ENCODE measurements at regions not wholly inside any gene's neighbourhood (a gene's known extent, or its start where the extent isn't known, plus 50 kb on each side); places are given as distances from the start of the nearest gene placed in this dataset.
A peak's percentile ranks its signal among the peaks of the same experiment; 100 is the strongest.

DNA sequence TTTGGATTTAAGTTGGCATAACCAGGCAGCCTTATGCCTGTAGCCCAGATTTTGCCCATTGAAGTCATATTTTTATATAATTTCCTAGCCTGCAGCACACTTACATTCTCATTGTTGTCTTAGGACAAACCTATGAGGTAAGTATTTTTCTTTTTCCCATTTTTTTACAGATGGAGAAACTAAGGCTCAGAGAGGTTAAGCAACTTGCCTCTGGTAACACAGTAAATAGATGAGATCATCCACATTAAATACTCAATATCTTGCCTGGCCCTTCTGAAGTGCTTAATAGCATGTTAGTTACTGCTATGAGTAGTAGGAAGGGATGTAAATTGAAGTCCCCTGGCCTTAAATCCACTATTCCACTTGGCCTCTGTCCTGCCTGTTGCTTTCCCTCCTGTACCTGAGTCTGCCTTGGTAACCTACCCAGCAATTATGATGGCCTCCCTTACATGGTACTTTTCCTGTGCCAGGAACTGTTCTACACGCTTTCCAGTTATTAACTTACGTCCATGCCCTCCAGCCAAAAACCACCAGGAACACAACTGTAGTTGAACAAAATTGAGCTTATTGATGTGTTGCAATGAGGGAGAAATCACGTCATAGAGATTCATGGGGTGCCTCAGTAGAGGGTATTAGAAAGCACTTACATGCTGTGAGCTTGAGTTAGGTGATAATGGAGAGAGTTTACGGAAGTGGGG is 111.6 kb upstream of the FGGY start:
- DNase-seq (no peak), ATAC-seq (no peak)
- H3K27me3 ChIP-seq (ENCODE audit: control insufficient read depth, insufficient read depth) = no peaks in the 10 kb centered on the region
- no peak overlapping the region for H3K27ac ChIP-seq (ENCODE audit: low read length)
- no peaks in the 10 kb centered on the region for H3K4me1 ChIP-seq (ENCODE audit: control insufficient read depth, insufficient read depth, low read length)
- no peak overlapping the region for H3K4me3 ChIP-seq (ENCODE audit: low read length)
- 93% methylated on average over 4 of the region's 4 CpGs for WGBS
- intact Hi-C loops (cut with DNase I) = no loop called here
- no peaks in the 10 kb centered on the region for H3K9me3 ChIP-seq (ENCODE audit: control insufficient read depth, low read length)

DNA sequence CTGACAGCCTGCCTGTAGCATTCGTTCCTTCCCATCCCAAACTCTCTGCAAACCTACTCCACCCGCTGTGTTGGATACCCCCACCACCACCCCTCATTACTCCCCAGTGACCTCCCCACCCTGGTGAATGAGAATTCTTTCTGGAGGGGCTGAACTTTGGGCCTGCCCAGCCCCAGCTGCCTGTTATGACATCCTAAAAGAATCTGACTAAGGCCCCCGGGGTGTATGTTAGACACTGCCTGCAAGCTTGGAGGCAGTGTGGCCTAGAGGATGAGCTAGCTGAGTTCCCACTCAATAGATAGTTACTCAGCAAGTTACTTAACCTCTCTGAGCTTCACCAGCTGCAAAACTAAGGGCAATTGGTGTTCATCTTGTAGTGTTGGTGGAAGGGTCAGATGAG is 110.2 kb upstream of the FGGY start:
- intact Hi-C loops (cut with DNase I) = no loop called here
- 60% methylated on average over 3 of the region's 3 CpGs for WGBS
- no peaks in the 10 kb centered on the region for H3K4me1 ChIP-seq (ENCODE audit: control insufficient read depth, insufficient read depth, low read length)
- H3K27ac ChIP-seq (ENCODE audit: low read length) = no peak overlapping the region
- DNase-seq (peak in 1 of 3 donors; percentile 61), ATAC-seq (peak; percentile 32 to 45)
- H3K9me3 ChIP-seq (ENCODE audit: control insufficient read depth, low read length) = no peaks in the 10 kb centered on the region
- H3K27me3 ChIP-seq (ENCODE audit: control insufficient read depth, insufficient read depth) = no peaks in the 10 kb centered on the region
- no peak overlapping the region for H3K4me3 ChIP-seq (ENCODE audit: low read length)

DNA sequence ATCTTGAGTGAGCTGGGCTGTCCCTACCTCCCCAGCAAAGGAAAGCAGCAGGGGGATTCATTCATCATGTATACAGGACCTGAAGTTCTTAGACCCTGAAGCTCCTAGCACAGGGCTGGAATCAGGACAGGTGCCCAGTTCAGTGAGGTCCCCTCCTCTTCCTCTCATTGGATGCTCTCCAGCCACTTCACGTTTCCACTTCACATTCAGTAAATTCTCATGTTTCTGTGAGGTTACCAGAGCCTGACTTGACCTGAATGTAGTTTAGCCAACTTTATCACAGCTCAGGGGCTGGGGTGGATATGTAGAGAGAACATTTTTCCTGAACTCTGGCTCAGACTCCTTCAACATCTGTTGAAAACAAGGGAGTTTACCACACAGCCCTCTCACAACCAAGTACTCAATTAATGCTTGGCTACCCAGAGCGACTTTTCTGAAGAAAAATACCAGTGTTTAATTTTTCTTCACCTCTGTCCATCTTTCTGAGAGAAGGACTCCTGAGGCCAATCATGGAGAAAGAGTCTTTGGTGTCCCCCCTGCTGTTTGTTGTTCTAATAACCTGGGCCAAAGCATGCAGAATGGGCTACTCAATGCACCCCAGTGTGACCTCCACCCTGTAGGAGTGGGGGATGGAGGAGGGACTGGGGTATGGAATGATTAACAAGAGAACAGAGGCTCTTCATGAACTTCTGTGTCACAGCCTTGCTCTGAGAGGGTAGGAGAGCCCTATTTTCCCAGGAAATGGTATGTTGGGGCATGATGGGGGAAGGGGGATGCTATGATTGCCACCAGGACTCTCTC is 108.3 kb upstream of the FGGY start:
- intact Hi-C loops (cut with DNase I) = no loop called here
- H3K27me3 ChIP-seq (ENCODE audit: control insufficient read depth, insufficient read depth) = no peaks in the 10 kb centered on the region
- no peak overlapping the region for H3K4me3 ChIP-seq (ENCODE audit: low read length)
- H3K9me3 ChIP-seq (ENCODE audit: control insufficient read depth, low read length) = no peaks in the 10 kb centered on the region
- DNase-seq = no peak
- peak overlapping the region; percentile 54 for H3K27ac ChIP-seq (ENCODE audit: low read length)
- ATAC-seq = peak; percentile 58 to 82
- 51% methylated on average over 2 of the region's 2 CpGs for WGBS
- H3K4me1 ChIP-seq (ENCODE audit: control insufficient read depth, insufficient read depth, low read length) = no peaks in the 10 kb centered on the region

DNA sequence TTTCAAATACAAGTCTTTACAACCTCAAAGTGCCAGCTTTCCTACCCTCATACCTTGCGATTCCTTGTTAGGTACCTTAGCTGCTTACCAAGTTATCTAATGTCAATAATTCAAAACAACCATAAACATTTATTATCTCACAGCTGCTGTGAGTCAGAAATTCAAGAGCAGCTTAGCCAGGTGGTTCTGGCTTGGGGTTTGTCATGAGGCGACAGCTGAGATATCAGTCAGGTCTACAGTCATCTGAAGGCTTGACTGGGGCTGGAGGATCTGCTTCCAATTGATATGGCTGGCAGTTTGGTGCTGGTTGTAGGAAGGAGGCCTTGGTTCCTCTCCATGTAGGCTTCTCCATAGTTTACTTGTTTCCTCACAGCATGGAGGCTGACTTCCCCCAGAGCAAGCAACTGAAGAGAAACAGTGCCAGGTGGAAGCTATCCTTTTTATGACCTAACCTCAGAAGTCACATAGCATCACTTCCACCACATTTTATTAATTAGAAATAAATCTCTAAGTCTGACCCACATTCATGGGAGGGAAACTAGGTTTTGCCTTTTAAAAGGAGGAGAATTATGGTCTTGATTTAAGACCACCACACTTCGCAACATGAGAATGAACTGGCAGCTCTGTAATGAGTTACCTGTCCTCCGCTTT is 103.3 kb upstream of the FGGY start:
- Histone ChIP-seq H3K4me3 (ENCODE audit: low read length) (no peak overlapping the region), H3K27ac (ENCODE audit: low read length) (no peak overlapping the region), H3K27me3 (ENCODE audit: control insufficient read depth, insufficient read depth) (no peaks in the 10 kb centered on the region), H3K9me3 (ENCODE audit: control insufficient read depth, low read length) (no peaks in the 10 kb centered on the region), H3K4me1 (ENCODE audit: control insufficient read depth, insufficient read depth, low read length) (no peaks in the 10 kb centered on the region)
- DNase-seq (no peak), ATAC-seq (no peak)
- WGBS = 74% methylated on average over 4 of the region's 4 CpGs
- intact Hi-C loops (cut with DNase I) = no loop called here

DNA sequence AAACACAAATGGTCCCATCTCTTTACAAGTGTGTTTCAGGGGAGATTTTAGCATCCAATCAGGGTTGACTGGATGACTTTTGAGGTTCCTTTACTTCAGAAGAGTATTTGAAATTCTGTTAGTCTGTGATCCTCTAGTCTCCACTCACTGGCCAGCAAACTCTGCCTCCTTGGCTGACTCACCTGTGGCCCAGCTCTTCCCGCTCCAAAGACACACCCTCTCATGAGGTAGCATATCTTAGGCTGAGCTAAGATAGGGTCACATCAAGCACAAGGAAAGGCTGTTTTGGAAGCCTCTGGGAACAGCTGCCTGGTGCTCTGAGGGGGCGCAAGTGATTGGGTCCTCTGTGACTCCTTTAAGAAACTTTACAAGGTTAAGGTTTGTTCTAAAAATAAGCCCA is 102.3 kb upstream of the FGGY start:
- intact Hi-C loops (cut with DNase I) = no loop called here
- ATAC-seq (no peak), DNase-seq (no peak)
- Histone ChIP-seq H3K27ac (ENCODE audit: low read length) (no peak overlapping the region), H3K9me3 (ENCODE audit: control insufficient read depth, low read length) (no peaks in the 10 kb centered on the region), H3K4me3 (ENCODE audit: low read length) (no peak overlapping the region), H3K27me3 (ENCODE audit: control insufficient read depth, insufficient read depth) (no peaks in the 10 kb centered on the region), H3K4me1 (ENCODE audit: control insufficient read depth, insufficient read depth, low read length) (no peaks in the 10 kb centered on the region)
- 94% methylated on average over 2 of the region's 2 CpGs for WGBS

DNA sequence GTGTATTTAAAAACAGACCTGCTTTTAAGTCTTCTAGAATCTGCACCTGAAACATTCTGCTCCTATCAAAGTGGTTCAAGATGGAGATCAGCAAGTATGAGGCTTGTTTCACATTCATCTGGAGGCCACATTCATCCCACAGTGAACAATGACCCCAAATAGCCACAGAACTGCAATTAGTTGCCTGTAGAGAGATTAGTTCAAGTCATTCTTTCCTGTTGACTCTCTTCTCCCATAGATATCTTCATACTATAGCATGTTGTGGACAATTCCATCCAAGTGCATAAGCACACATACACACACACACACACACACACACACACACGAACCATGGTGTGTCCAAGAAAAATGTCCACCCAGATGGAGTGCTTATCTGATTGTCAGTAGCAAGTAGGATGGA is 101.7 kb upstream of the FGGY start:
- Histone ChIP-seq H3K27me3 (ENCODE audit: control insufficient read depth, insufficient read depth) (no peaks in the 10 kb centered on the region), H3K4me3 (ENCODE audit: low read length) (no peak overlapping the region), H3K27ac (ENCODE audit: low read length) (no peak overlapping the region), H3K9me3 (ENCODE audit: control insufficient read depth, low read length) (no peaks in the 10 kb centered on the region), H3K4me1 (ENCODE audit: control insufficient read depth, insufficient read depth, low read length) (no peaks in the 10 kb centered on the region)
- WGBS = 66% methylated on average over 1 of the region's 1 CpG
- intact Hi-C loops (cut with DNase I) = no loop called here
- ATAC-seq (no peak), DNase-seq (no peak)

DNA sequence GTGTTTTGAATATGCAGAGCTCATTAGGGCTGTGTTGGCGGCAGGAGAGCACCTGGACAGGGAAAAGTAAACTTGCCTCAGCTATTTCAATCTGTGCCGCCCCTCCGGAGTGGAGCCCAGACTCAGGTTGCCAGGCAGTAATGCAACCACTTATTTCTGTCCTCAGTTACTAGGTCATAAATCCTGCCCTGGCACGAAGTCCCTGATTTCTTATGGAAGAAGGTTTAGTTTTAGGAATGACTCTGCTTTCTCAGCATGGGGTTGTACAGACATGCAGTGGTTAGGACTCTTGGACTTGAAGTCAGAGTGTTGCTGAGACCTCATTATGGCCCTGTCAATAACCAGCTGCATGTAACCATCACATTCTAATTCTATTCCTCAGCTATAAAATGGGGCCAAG is 98.3 kb upstream of the FGGY start:
- Histone ChIP-seq H3K4me3 (ENCODE audit: low read length) (no peak overlapping the region), H3K9me3 (ENCODE audit: control insufficient read depth, low read length) (no peaks in the 10 kb centered on the region), H3K4me1 (ENCODE audit: control insufficient read depth, insufficient read depth, low read length) (no peaks in the 10 kb centered on the region), H3K27me3 (ENCODE audit: control insufficient read depth, insufficient read depth) (no peaks in the 10 kb centered on the region), H3K27ac (ENCODE audit: low read length) (no peak overlapping the region)
- ATAC-seq = no peak
- DNase-seq = no peak
- WGBS = 92% methylated on average over 4 of the region's 4 CpGs
- intact Hi-C loops (cut with DNase I) = no loop called here

DNA sequence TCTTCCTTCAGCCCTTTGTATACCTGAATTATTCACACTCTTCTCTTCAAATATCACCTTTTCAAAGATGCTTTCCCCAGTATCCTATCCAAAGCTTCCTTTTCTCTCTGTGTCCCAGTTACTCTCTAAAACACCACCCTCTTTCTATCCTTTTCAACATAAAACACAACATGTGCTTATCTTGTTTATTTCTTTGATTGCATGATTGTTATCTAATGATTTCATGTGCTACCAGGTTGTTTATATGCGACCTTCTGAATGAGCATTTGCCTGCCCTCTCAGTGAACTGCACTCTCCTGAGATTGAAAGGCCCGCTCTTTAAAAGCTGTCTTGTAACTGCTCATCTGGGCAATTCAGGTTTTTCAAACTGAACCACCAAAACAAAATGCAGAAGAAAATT is 97.7 kb upstream of the FGGY start:
- Histone ChIP-seq H3K4me1 (ENCODE audit: control insufficient read depth, insufficient read depth, low read length) (peaks cover 3% of the 10 kb centered on the region), H3K4me3 (ENCODE audit: low read length) (no peak overlapping the region), H3K9me3 (ENCODE audit: control insufficient read depth, low read length) (no peaks in the 10 kb centered on the region), H3K27ac (ENCODE audit: low read length) (no peak overlapping the region), H3K27me3 (ENCODE audit: control insufficient read depth, insufficient read depth) (no peaks in the 10 kb centered on the region)
- ATAC-seq = no peak
- 94% methylated on average over 2 of the region's 2 CpGs for WGBS
- intact Hi-C loops (cut with DNase I) = no loop called here
- DNase-seq = no peak

DNA sequence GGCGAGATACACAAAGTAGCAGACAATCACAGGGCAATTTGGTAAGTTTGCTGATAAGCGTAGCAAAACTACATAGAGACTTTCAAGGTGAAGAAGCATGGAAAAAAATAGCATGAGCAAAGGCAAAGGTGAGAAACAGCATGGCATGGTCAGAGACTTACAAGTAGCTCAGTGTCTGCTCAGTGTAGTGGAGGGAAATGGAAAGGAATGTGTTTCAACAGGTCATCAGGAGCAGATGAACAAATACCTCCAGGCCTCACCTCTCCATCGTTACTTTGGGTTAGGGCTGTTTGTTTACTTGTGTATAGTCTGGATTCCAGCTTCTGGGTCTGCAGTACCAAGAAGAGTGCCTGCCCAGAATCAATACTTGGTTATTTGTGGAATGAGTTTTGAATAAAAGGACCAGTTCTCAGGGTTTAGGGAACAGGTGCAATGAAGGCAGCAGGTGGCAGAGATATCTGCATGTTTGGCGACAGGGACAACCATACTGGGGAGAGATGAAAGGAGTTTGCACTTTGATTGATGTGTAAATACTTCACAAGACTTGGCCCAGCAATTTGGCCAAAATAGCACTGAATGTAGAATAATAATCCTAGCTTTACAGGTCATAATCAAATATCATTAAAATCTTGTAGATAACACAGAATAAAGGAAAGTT is 97.0 kb upstream of the FGGY start:
- no peaks in the 10 kb centered on the region for H3K27me3 ChIP-seq (ENCODE audit: control insufficient read depth, insufficient read depth)
- 91% methylated on average over 4 of the region's 4 CpGs for WGBS
- H3K4me3 ChIP-seq (ENCODE audit: low read length) = no peak overlapping the region
- no peak overlapping the region for H3K27ac ChIP-seq (ENCODE audit: low read length)
- DNase-seq (no peak), ATAC-seq (no peak)
- H3K4me1 ChIP-seq (ENCODE audit: control insufficient read depth, insufficient read depth, low read length) = peaks cover 3% of the 10 kb centered on the region
- intact Hi-C loops (cut with DNase I) = no loop called here
- H3K9me3 ChIP-seq (ENCODE audit: control insufficient read depth, low read length) = no peaks in the 10 kb centered on the region

DNA sequence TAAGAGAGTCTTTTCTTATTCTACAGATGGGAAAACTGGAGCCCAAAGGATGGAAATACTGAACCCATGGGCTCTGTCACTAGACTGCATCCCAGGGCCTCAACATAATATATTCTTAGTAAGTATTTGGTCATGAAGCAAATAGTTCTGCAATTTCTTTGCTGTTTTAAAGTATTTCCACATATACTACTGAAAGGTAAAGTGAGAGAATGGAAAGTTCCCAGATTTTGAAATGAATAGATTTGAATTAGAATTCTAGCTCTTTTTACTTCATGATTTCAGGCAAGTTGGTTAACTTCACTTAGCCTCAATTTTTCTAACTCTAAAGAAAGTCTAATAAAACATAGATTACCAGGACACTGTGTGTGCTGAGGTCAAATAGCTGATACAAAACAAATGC is 95.6 kb upstream of the FGGY start:
- ATAC-seq (no peak), DNase-seq (no peak)
- Histone ChIP-seq H3K4me1 (ENCODE audit: control insufficient read depth, insufficient read depth, low read length) (peaks cover 3% of the 10 kb centered on the region), H3K9me3 (ENCODE audit: control insufficient read depth, low read length) (no peaks in the 10 kb centered on the region), H3K27ac (ENCODE audit: low read length) (no peak overlapping the region), H3K4me3 (ENCODE audit: low read length) (no peak overlapping the region), H3K27me3 (ENCODE audit: control insufficient read depth, insufficient read depth) (no peaks in the 10 kb centered on the region)
- intact Hi-C loops (cut with DNase I) = no loop called here

DNA sequence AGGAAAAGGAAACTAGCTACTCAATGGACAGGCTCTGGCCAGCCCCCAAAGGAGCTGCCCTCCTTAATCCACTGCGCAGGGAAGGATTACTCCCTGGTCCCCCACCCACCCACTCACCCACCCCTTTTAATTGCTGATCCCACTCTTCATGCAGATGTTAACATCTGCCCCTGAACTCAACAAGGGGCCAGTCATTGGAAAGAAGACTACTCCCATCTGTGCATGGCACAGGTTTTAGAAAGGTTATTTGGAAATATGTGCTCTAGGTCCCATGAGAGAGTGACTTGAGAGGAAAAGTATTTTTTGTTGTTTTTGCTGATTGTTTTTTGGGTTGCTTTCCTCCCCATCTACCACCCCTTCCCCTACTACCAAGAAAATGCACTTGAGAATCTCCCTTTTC is 94.4 kb upstream of the FGGY start:
- no peak for ATAC-seq
- intact Hi-C loops (cut with DNase I) = no loop called here

More for the DNA sequence above, 94.4 kb upstream of the FGGY start:
- peaks cover 3% of the 10 kb centered on the region for H3K4me1 ChIP-seq (ENCODE audit: control insufficient read depth, insufficient read depth, low read length)
- 42% methylated on average over 1 of the region's 1 CpG for WGBS
- H3K27ac ChIP-seq (ENCODE audit: low read length) = no peak overlapping the region
- no peaks in the 10 kb centered on the region for H3K9me3 ChIP-seq (ENCODE audit: control insufficient read depth, low read length)
- DNase-seq = no peak
- no peak overlapping the region for H3K4me3 ChIP-seq (ENCODE audit: low read length)
- no peaks in the 10 kb centered on the region for H3K27me3 ChIP-seq (ENCODE audit: control insufficient read depth, insufficient read depth)

All from right cardiac atrium (tissue), 5 donors.